ENCODE measurements at regions not wholly inside any gene's neighbourhood (a gene's known extent, or its start where the extent isn't known, plus 50 kb on each side); places are given as distances from the start of the nearest gene placed in this dataset.

DNA sequence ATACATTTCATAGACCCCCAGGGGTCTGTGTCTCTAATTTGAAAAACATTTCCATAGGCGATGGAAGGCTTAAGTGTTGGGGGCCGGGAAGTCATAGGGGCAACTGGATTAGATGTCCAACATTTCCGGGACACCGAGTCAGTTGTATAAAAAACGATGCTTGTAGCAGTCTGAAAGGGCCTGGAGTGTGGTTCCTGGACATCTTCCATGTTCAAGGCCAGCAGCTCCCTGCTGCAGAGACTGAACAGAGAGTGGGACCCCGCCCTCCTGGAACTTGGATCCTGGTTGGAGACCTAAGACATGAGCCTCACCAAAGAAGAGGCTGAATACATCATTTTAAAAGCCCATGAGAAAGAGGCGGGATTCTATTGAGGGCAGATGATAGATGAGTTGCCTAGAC, 82.0 kb upstream of the ZNF423 start:
- DNase-seq (ENCODE audit: low read depth in 1 of 2, low spot score in 1 of 2): no peak
- Histone ChIP-seq H3K27me3 (ENCODE audit: insufficient read depth, poor library complexity, severe bottlenecking) (no peaks in the 10 kb centered on the region), H3K27ac (replicated peaks) (no peak overlapping the region), H3K4me3 (replicated peaks; ENCODE audit: insufficient read depth, low read length) (no peak overlapping the region)
- TF ChIP-seq, protein P1, sequence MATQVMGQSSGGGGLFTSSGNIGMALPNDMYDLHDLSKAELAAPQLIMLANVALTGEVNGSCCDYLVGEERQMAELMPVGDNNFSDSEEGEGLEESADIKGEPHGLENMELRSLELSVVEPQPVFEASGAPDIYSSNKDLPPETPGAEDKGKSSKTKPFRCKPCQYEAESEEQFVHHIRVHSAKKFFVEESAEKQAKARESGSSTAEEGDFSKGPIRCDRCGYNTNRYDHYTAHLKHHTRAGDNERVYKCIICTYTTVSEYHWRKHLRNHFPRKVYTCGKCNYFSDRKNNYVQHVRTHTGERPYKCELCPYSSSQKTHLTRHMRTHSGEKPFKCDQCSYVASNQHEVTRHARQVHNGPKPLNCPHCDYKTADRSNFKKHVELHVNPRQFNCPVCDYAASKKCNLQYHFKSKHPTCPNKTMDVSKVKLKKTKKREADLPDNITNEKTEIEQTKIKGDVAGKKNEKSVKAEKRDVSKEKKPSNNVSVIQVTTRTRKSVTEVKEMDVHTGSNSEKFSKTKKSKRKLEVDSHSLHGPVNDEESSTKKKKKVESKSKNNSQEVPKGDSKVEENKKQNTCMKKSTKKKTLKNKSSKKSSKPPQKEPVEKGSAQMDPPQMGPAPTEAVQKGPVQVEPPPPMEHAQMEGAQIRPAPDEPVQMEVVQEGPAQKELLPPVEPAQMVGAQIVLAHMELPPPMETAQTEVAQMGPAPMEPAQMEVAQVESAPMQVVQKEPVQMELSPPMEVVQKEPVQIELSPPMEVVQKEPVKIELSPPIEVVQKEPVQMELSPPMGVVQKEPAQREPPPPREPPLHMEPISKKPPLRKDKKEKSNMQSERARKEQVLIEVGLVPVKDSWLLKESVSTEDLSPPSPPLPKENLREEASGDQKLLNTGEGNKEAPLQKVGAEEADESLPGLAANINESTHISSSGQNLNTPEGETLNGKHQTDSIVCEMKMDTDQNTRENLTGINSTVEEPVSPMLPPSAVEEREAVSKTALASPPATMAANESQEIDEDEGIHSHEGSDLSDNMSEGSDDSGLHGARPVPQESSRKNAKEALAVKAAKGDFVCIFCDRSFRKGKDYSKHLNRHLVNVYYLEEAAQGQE (IDR thresholded peaks at IDR 0.05; ENCODE audit: insufficient replicate concordance, low read depth): no peak
- no peak for TF ChIP-seq POLR2AphosphoS5 (IDR thresholded peaks at IDR 0.05; ENCODE audit: low read depth)
- TF ChIP-seq SPI1 (IDR thresholded peaks at IDR 0.05; ENCODE audit: borderline replicate concordance, low read depth): no peak
- TF ChIP-seq, protein P2, sequence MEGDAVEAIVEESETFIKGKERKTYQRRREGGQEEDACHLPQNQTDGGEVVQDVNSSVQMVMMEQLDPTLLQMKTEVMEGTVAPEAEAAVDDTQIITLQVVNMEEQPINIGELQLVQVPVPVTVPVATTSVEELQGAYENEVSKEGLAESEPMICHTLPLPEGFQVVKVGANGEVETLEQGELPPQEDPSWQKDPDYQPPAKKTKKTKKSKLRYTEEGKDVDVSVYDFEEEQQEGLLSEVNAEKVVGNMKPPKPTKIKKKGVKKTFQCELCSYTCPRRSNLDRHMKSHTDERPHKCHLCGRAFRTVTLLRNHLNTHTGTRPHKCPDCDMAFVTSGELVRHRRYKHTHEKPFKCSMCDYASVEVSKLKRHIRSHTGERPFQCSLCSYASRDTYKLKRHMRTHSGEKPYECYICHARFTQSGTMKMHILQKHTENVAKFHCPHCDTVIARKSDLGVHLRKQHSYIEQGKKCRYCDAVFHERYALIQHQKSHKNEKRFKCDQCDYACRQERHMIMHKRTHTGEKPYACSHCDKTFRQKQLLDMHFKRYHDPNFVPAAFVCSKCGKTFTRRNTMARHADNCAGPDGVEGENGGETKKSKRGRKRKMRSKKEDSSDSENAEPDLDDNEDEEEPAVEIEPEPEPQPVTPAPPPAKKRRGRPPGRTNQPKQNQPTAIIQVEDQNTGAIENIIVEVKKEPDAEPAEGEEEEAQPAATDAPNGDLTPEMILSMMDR (IDR thresholded peaks at IDR 0.05; ENCODE audit: insufficient read depth, low read length): no peak

DNA sequence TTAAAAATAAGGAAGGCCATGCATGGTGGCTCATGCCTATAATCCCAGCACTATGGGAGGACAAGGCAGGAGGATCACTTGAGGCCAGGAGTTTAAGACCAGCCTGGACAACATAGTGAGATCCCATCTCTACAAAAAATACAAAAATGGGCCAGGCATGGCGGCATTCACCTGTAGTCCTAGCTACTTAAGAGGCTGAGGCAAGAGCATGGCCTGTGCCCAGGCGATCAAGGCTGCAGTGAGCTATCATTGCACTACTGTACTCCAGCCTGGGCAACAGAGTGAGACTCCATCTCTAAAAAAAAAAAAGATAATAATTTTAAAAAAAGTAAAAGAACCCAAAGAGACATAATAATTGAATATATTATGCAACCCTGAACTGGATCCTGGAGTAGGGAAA, 83.6 kb upstream of the ZNF423 start:
- no peak overlapping the region for H3K4me3 ChIP-seq (replicated peaks; ENCODE audit: insufficient read depth, low read length)

DNA sequence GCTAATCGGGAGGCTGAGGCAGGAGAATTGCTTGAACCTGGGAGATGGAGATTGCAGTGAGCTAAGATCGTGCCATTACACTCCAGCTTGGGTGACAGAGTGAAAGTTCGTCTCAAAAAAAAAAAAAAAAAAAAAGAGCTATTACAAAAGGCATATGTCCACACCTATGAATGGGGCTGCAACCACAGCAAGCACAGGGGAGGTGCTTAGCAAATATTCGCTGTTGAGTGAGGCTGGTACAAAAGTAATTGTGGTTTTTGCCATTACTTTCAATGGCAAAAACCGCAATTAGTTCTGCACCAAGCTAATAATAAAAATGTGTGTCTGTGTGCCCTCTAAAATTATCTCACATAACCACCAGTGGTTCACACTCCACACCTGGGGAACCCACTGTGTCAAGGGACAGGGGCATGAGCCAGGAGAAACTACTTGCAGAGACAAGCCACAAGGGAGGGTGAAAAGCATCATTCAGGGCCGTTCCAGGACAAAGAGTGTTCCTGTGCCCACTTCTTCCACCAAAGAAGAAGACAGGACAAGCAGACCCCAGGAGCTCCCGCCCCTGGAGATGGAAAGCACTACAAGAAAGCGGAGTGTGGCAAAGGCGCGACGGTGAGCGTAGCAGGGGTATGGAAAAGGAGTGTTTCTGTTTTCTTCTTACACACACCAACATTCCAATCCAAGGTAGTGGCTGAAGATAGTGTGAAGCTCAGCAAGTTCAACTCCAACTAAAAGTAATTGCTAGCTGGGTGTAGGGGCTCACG, 84.4 kb upstream of the CNEP1R1 start:
- no peak overlapping the region for H3K4me3 ChIP-seq (replicated peaks; ENCODE audit: insufficient read depth, low read length)
- no peaks in the 10 kb centered on the region for H3K27me3 ChIP-seq (ENCODE audit: insufficient read depth, poor library complexity, severe bottlenecking)
- H3K27ac ChIP-seq (replicated peaks): no peak overlapping the region
- no peak for DNase-seq (ENCODE audit: low read depth in 1 of 2, low spot score in 1 of 2)
- TF ChIP-seq, protein P1 (IDR thresholded peaks at IDR 0.05; ENCODE audit: insufficient replicate concordance, low read depth): no peak
- TF ChIP-seq, protein P2 (IDR thresholded peaks at IDR 0.05; ENCODE audit: insufficient read depth, low read length): no peak
- TF ChIP-seq SPI1 (IDR thresholded peaks at IDR 0.05; ENCODE audit: borderline replicate concordance, low read depth) (no peak), GABPA (IDR thresholded peaks at IDR 0.05; ENCODE audit: low read depth) (no peak), POLR2AphosphoS5 (IDR thresholded peaks at IDR 0.05; ENCODE audit: low read depth) (no peak)

More for the DNA sequence above, 83.6 kb upstream of the ZNF423 start:
- TF ChIP-seq GABPA (IDR thresholded peaks at IDR 0.05; ENCODE audit: low read depth) (no peak), SPI1 (IDR thresholded peaks at IDR 0.05; ENCODE audit: borderline replicate concordance, low read depth) (no peak), POLR2AphosphoS5 (IDR thresholded peaks at IDR 0.05; ENCODE audit: low read depth) (no peak)
- TF ChIP-seq, protein P1 (IDR thresholded peaks at IDR 0.05; ENCODE audit: insufficient replicate concordance, low read depth): no peak
- TF ChIP-seq, protein P2 (IDR thresholded peaks at IDR 0.05; ENCODE audit: insufficient read depth, low read length): no peak
- Histone ChIP-seq H3K27me3 (ENCODE audit: insufficient read depth, poor library complexity, severe bottlenecking) (no peaks in the 10 kb centered on the region), H3K27ac (replicated peaks) (no peak overlapping the region)
- DNase-seq (ENCODE audit: low read depth in 1 of 2, low spot score in 1 of 2): no peak
